HG03469 (cell line): ENCODE measurements at regions not wholly inside any gene's neighbourhood (a gene's known extent, or its start where the extent isn't known, plus 50 kb on each side); places are given as distances from the start of the nearest gene placed in this dataset.

Source experiments
- ATAC-seq: cut with Tn5 transposase; IDR thresholded peaks from one replicate; pipeline ENCODE4 v1.9.1; 2021; ENCODE audit warnings: mild to moderate bottlenecking, moderate library complexity, moderate number of reproducible peaks; ENCODE audit not compliant: unreplicated experiment

DNA sequence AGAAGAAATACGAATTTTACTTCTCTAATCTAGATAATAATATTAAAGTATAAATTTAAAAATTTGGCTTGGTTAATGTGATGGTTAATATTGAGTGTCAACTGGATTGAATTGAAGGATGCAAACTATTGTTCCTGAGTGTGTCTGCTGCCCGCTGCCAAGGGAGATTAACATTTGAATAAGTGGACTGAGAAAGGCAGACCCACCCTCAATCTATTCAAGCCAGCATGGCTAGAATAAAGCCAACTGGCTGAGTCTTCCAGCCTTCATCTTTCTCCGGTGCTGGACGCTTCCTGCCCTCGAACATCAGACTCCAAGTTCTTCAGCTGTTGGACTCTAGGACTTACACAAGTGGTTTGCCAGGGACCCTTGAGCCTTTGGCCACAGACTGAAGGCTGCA lies 152.7 kb downstream of the TBXT start:
- ATAC-seq, result no peak

- no peak for ATAC-seq
Measured at GRCh38 chr6:166010136-166010960, 157.3 kb downstream of the TBXT start.

DNA sequence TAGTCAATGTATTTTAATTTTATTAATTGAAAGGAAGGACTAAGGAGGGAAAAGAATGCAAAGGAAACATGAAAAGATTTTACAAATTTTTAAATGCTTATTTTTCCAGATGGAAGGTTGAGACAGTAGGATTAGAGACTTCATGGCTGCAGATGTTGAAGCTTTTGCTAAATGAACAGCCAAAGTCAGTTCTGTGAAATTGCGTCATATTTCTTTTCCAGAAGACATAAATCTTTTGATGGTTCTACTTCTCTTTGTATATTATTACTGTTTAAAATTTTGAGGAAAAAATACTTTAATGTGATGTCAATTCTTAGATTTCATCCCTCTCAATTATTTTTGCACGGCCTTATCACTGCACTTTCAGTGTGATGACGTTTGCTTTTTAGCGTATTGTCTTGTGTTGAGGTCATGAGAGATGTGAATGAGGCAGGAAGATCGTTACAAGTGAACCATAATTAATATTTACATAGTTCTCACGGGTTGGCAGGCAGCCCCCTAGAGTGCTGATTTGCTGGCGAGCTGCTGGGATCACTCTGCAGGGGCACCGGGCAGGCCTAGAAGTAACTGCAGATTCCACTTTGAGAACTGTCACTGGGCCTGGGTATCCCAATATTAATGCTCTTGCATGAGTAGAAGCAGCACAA lies 158.1 kb downstream of the TBXT start:
- ATAC-seq, result no peak

- ATAC-seq, result no peak
Measured at GRCh38 chr6:166008441-166009369, 158.9 kb downstream of the TBXT start.

- ATAC-seq, result no peak
Measured at GRCh38 chr6:166007349-166008263, 160.0 kb downstream of the TBXT start.

GRCh38 chr6:166006900-166007301 lies 160.8 kb downstream of the TBXT start:
- ATAC-seq, result no peak

DNA sequence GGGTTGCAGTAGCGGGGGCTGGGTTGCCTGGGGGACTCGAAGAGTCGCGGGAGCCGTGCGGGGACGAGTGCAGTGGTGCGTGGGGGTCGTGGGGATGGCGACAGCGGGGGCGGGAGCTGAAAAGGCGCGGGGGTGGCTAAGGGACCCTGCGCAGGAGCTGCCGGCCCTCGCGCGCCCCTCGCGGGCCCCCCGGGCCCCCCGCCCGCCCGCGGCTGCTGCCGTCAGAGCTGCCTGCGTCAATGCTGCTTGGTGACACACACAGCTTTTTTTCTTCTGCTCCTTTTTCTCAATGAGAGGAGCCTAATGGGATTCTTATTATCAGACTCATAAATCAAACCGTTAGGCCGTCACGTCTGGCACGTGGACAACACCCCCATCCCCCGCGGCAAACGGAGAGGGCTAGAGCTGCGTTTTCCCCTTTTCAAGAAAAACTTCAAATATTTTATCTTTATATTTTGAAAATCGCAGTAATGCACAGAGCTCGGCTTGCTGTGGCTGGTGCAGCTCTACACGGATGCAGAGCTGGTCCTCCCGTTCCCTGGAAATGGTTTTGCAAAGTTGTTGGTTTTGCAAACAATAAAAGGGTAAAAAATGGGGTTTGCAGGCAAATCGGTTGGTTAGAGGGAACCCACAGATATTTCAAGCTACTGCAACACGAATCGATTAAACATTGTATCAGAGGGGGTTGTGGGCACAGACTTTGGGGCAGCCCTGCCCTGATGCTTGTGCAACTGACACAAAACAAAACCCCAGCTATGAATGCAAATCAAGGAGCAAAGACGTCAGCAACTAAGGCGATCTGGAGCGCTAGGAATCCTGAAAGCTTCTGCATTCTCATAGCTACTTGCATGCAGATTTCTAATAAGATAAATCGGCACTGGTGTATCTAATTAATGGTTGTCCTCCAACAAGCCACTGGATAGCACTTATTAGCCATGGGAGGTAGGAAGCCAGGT lies 161.4 kb downstream of the TBXT start:
- ATAC-seq, result no peak

DNA sequence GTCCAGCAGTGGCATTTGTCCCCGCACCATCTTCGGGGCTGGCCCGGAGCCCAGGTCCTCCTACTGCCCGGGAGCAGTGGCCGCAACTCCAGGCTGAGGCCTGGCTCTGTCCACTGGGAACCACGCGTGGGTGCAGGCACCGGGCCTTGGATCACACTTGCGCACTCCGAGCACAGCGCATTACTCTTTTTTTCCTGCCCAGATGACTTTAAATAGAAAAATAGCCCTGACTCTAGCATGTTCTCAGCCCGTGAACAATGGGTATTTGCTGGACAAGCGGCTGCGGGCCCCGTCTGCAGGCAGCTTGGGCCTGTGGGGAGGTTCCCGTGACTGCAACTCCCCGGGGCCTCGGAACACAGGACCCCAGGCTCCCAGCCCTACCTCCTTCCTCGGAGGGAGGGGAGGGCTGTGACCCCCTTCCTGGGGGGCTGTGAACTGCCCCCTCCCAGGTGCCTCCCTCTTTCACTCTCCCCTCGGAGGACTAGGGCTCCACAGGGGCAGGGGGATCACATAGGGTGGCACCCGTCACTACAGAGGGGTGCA lies 162.2 kb downstream of the TBXT start:
- no peak for ATAC-seq

- ATAC-seq, result no peak
Measured at GRCh38 chr6:166004876-166005275, 162.8 kb downstream of the TBXT start.

GRCh38 chr6:166004471-166004870 lies 163.2 kb downstream of the TBXT start:
- ATAC-seq, result no peak

GRCh38 chr6:166003569-166003968 lies 164.1 kb downstream of the TBXT start:
- no peak for ATAC-seq

- ATAC-seq, result no peak
Measured at GRCh38 chr6:166001359-166001758, 166.3 kb downstream of the TBXT start.

DNA sequence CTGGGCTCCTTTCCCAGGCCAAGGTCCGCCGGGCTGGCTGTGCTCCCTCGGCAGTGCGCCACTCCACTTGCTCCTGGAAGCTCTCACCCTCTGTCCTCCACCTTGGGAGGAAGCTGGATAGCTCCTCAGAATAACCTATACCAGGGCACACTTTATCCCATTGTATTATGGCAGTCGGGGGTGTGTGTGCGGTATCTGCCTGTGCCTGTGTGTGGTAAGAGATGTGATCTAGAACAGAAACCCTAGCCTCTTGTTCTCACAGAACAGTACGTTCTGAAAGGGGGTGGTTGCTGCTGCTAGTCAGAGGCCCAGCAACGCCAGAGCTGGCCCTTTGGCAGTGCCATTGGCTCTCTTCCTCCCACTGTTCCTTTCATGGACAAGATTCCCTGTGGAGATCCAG lies 168.4 kb downstream of the TBXT start:
- no peak for ATAC-seq

DNA sequence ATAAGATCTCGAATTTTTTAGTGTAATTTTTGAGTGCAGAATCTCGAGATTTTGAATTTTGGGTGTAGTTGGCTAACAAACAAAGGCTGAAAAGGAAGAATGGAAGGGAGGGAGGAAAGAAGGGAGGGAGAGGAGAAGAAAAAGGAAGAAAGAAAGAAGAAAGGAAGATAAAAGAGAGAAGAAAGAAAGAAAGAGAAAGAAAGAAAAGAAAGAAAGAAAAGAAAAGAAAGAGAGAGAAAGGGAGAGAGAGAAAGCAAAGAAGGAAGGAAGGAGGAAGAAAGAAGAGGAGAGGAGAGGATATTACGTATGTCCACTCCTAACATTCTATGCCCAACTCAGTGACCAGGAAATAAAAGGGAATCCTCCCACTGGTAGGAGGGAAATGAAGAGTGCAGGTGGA lies 169.6 kb downstream of the TBXT start:
- ATAC-seq, result no peak

DNA sequence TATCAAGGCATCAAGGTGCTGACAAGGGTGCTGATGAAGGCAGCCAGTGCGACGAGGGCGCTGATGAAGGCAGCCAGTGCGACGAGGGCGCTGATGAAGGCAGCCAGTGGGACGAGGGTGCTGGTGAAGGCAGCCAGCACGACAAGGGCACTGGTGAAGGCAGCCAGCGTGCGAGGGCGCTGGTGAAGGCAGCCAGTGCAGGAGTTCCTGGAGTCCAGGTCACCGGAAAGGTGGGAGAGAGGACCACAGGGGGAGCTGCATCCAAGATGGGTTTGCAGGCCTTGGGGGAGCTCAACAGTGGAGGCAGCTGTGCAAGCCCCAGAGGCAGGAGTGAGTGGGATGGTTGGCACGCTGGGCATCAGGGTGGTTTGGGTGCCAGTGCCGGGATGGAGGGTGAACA lies 176.3 kb downstream of the TBXT start:
- no peak for ATAC-seq

DNA sequence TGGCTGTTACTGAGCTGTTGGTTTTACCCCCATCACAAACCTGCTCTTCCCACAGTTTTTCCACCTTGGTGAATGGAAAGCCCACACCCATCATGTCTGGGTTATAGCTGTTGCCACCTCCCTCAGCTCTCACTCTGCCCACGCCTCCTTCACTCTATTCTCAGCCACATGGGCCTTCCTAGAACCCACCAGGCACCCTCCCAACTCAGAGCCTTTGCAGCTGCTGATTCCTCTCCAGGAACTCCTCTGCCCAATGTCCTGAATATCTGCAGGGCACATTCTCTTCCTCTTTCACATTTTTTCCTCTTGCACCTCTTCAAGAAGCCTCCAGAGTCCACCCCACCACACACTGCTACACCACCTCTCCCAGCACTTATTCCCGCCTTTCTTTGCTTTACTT lies 177.4 kb downstream of the TBXT start:
- ATAC-seq, result no peak

- no peak for ATAC-seq
Measured at GRCh38 chr6:165988757-165989456, 178.7 kb downstream of the TBXT start.

GRCh38 chr6:165988302-165988756 lies 179.3 kb downstream of the TBXT start:
- no peak for ATAC-seq
